ENCODE measurements at regions not wholly inside any gene's neighbourhood (a gene's known extent, or its start where the extent isn't known, plus 50 kb on each side); places are given as distances from the start of the nearest gene placed in this dataset.

- Mint-ChIP-seq H3K4me1 (ENCODE audit: low read depth) (no peaks in the 10 kb centered on the region), H3K9me3 (peaks cover 23% of the 10 kb centered on the region), H3K27me3 (ENCODE audit: insufficient read depth) (no peaks in the 10 kb centered on the region), H3K4me3 (no peak overlapping the region), H3K27ac (no peak overlapping the region), H3K36me3 (ENCODE audit: low read depth) (no peaks in the 10 kb centered on the region)
- no peak for DNase-seq (ENCODE audit: low spot score)
- intact Hi-C loops (cut with micrococcal nuclease) = no loop called here
These were observed 75.8 kb downstream of the CCDC34 start for GRCh38 chr11:27287205-27287604.

- Mint-ChIP-seq H3K27me3 (ENCODE audit: insufficient read depth) (no peaks in the 10 kb centered on the region), H3K9me3 (peaks cover 8% of the 10 kb centered on the region), H3K4me1 (ENCODE audit: low read depth) (no peaks in the 10 kb centered on the region), H3K4me3 (no peak overlapping the region), H3K36me3 (ENCODE audit: low read depth) (no peaks in the 10 kb centered on the region), H3K27ac (no peak overlapping the region)
- DNase-seq (ENCODE audit: low spot score) = no peak
- intact Hi-C loops (cut with micrococcal nuclease) = no loop called here
These were observed 77.3 kb downstream of the CCDC34 start for GRCh38 chr11:27285761-27286160.

DNA sequence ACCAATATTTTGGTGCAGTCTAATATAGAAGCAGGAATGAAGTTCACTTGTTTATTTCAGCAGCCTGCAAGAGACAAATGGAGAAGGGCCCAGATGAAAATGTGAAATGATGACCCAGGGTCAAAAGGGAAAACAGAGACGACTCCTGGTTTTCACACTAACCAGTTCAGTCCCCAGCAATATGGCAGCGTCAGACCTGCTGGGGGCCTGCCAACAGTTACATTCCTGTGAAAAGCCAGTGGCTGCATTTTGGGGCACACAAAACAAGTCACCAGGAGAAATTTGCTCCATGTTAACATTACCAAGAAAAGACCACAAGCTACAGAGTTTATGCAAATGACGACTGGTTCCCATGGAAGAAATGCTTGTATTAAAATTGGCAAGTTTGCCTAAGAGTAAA lies 80.2 kb downstream of the CCDC34 start:
- H3K27me3 Mint-ChIP-seq (ENCODE audit: insufficient read depth) = no peaks in the 10 kb centered on the region
- no peak overlapping the region for H3K27ac Mint-ChIP-seq
- no peaks in the 10 kb centered on the region for H3K36me3 Mint-ChIP-seq (ENCODE audit: low read depth)
- no peaks in the 10 kb centered on the region for H3K4me1 Mint-ChIP-seq (ENCODE audit: low read depth)
- H3K4me3 Mint-ChIP-seq = no peak overlapping the region
- H3K9me3 Mint-ChIP-seq = no peaks in the 10 kb centered on the region
- intact Hi-C loops (cut with micrococcal nuclease) = no loop called here
- no peak for DNase-seq (ENCODE audit: low spot score)

DNA sequence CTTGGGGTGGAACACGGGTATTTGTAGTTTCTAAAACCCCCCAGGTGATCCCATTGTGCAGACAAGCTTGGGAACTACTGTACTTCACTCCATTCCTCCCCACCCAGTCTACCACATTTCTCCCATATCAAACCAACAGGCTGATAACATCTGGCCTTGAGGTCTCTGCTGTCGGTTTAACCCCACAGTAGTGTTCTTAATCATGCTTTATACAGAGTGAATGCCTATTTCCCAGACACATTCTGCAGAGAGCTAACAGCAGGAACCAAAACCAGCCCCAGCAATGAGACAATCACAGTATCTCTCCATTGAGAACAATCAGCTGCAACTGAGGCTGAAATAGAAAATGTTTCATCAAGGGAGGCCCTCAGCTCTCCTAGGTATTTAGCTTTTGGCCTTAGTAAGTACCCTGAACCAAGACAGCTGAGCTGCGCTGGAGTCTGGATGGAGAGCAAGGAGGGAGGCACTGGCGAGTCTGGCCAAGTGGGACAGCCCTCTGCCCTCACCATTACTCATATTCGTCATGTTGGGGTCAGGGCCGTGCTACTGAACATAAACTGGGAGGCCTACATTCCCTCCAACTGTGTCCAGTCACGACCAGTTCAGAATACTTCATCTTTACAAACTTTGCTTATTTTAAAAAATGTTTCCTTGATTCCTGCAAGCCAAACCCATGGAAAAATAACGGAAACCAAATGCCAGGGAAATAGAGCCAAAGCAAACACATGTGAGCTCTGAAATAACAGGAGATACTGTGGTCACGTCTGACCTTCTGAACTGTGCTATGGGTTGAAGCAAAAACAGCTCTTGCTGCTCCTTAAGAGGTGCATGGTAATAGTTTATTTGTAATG lies 81.0 kb downstream of the CCDC34 start:
- no peaks in the 10 kb centered on the region for H3K36me3 Mint-ChIP-seq (ENCODE audit: low read depth)
- no peak overlapping the region for H3K27ac Mint-ChIP-seq
- no peaks in the 10 kb centered on the region for H3K4me1 Mint-ChIP-seq (ENCODE audit: low read depth)
- intact Hi-C loops (cut with micrococcal nuclease) = no loop called here
- no peaks in the 10 kb centered on the region for H3K9me3 Mint-ChIP-seq
- DNase-seq (ENCODE audit: low spot score) = no peak
- no peak overlapping the region for H3K4me3 Mint-ChIP-seq
- H3K27me3 Mint-ChIP-seq (ENCODE audit: insufficient read depth) = no peaks in the 10 kb centered on the region

DNA sequence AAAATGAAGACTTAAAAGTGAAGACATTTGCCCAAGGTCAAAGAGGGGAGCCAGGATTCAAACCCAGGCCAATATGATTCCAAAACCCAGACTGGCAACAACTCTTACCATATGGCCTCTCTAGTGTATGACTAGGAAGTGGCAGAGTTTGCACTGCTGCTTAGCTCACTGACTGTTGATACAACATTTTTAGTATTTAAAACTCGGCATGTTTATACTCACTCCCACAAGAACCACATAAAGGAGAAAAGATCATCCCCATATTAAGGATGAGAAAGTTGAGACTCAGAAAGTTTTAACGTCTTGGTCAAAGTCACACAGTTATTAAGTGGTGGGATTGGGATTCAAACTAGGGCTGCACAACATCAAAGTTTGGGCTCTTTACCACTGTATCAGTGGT lies 81.7 kb downstream of the CCDC34 start:
- DNase-seq (ENCODE audit: low spot score) = no peak

GRCh38 chr11:27280140-27280539 lies 82.9 kb downstream of the CCDC34 start:
- intact Hi-C loops (cut with micrococcal nuclease) = no loop called here
- no peak overlapping the region for H3K27ac Mint-ChIP-seq
- no peaks in the 10 kb centered on the region for H3K9me3 Mint-ChIP-seq
- no peak for DNase-seq (ENCODE audit: low spot score)
- no peaks in the 10 kb centered on the region for H3K36me3 Mint-ChIP-seq (ENCODE audit: low read depth)
- H3K4me3 Mint-ChIP-seq = no peak overlapping the region
- H3K4me1 Mint-ChIP-seq (ENCODE audit: low read depth) = no peaks in the 10 kb centered on the region
- H3K27me3 Mint-ChIP-seq (ENCODE audit: insufficient read depth) = no peaks in the 10 kb centered on the region

More for the DNA sequence above, 81.7 kb downstream of the CCDC34 start:
- Mint-ChIP-seq H3K4me1 (ENCODE audit: low read depth) (no peaks in the 10 kb centered on the region), H3K27ac (no peak overlapping the region), H3K27me3 (ENCODE audit: insufficient read depth) (no peaks in the 10 kb centered on the region), H3K36me3 (ENCODE audit: low read depth) (no peaks in the 10 kb centered on the region), H3K9me3 (no peaks in the 10 kb centered on the region), H3K4me3 (no peak overlapping the region)
- intact Hi-C loops (cut with micrococcal nuclease) = no loop called here

DNA sequence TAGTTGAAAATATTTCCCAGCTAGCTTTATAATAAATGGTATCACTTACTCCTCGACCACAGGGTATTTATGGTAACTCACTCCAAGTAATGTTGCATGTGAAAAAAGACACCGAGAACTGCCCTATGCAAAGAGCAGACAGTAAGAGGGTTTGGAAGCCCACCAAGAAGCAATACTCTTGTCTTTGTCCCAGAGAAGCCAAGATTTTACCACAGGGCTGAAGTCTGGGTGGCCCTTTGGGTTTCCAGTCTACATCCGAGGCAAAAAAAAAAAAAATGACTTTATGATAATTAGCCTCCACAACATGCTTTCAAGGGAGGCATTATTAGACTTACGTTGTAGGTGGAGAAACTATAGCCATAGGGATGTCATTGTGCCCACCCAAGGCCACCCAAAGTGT lies 83.6 kb downstream of the CCDC34 start:
- intact Hi-C loops (cut with micrococcal nuclease) = no loop called here
- Mint-ChIP-seq H3K36me3 (ENCODE audit: low read depth) (no peaks in the 10 kb centered on the region), H3K4me3 (no peak overlapping the region), H3K27ac (no peak overlapping the region), H3K4me1 (ENCODE audit: low read depth) (no peaks in the 10 kb centered on the region), H3K27me3 (ENCODE audit: insufficient read depth) (no peaks in the 10 kb centered on the region), H3K9me3 (no peaks in the 10 kb centered on the region)
- no peak for DNase-seq (ENCODE audit: low spot score)

DNA sequence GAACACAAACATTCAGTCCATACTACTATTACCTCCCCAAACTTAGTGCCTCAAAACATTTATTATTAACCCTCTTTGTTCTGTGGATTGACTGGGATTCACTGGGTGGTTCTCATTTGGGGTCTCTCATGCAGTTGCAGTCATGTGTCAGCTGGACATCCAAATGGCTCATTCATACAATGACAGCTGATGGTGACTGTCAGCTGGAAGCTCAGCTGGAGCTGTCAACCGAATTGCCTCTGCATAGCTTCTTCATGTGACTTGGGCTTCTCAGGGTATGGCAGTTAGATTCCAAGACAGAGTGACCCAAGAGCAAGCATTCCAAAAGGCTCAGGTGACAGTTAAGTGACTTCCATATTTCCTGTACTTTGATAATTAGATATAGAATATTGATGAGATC lies 85.2 kb downstream of the CCDC34 start:
- H3K36me3 Mint-ChIP-seq (ENCODE audit: low read depth) = no peaks in the 10 kb centered on the region
- intact Hi-C loops (cut with micrococcal nuclease) = no loop called here
- H3K4me1 Mint-ChIP-seq (ENCODE audit: low read depth) = no peaks in the 10 kb centered on the region

GRCh38 chr11:27276141-27276540 lies 86.9 kb downstream of the CCDC34 start:
- no peak overlapping the region for H3K4me3 Mint-ChIP-seq
- H3K9me3 Mint-ChIP-seq = no peaks in the 10 kb centered on the region
- intact Hi-C loops (cut with micrococcal nuclease) = no loop called here
- H3K4me1 Mint-ChIP-seq (ENCODE audit: low read depth) = no peaks in the 10 kb centered on the region
- H3K27me3 Mint-ChIP-seq (ENCODE audit: insufficient read depth) = no peaks in the 10 kb centered on the region
- H3K27ac Mint-ChIP-seq = no peak overlapping the region
- no peak for DNase-seq (ENCODE audit: low spot score)
- no peaks in the 10 kb centered on the region for H3K36me3 Mint-ChIP-seq (ENCODE audit: low read depth)

More for the DNA sequence above, 85.2 kb downstream of the CCDC34 start:
- H3K27ac Mint-ChIP-seq = no peak overlapping the region
- H3K4me3 Mint-ChIP-seq = no peak overlapping the region
- H3K27me3 Mint-ChIP-seq (ENCODE audit: insufficient read depth) = no peaks in the 10 kb centered on the region
- no peaks in the 10 kb centered on the region for H3K9me3 Mint-ChIP-seq
- DNase-seq (ENCODE audit: low spot score) = no peak

DNA sequence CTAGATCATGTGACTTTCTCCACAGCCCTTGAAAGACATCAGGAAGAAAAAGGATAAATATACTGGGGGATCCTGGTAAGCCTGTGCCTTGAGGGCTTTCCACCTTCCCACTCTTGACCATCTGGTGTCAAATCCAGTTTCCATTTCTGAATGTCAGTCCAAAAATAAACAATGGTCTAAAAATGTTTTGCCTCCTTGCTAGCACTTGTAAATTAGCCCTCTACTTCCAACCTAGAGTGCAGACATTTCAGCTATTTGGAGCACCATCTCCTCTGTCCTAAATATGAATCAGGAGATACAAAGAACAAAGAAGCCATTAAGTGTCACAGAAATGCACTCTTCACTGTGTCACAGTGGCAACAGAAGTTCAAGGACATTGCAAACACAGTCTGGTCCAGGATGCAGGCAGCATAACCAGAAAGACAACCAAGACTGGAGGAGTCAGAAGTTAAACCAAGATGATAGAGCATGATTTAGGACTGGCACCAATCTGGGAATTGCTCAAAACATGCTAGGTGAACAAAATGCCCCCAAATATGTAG lies 88.1 kb downstream of the CCDC34 start:
- Mint-ChIP-seq H3K27ac (no peak overlapping the region), H3K27me3 (ENCODE audit: insufficient read depth) (peaks cover 3% of the 10 kb centered on the region), H3K36me3 (ENCODE audit: low read depth) (no peaks in the 10 kb centered on the region), H3K4me3 (no peak overlapping the region), H3K4me1 (ENCODE audit: low read depth) (no peaks in the 10 kb centered on the region), H3K9me3 (no peaks in the 10 kb centered on the region)
- intact Hi-C loops (cut with micrococcal nuclease) = no loop called here
- no peak for DNase-seq (ENCODE audit: low spot score)

DNA sequence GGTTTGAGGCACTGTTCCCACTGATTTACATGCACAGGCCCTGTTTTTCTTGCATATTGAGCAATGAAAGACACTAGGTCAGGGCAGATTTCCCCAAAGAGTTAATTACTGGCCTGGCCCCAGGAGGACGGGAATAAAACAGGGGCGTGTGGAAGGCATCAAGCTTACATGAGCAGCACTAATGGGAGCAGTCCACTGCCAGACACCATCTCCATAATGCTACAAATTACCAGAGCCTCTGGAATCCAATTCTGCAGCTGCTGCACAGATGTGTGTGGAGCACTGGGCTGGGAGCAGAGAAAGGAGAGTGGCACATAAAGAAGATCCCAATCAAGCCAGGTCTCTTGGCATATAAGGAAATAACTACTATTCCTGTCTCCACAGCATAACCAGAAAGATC lies 96.9 kb downstream of the CCDC34 start:
- Mint-ChIP-seq H3K27me3 (ENCODE audit: insufficient read depth) (peaks cover 3% of the 10 kb centered on the region), H3K9me3 (no peaks in the 10 kb centered on the region), H3K36me3 (ENCODE audit: low read depth) (no peaks in the 10 kb centered on the region), H3K27ac (no peak overlapping the region), H3K4me3 (no peak overlapping the region), H3K4me1 (ENCODE audit: low read depth) (no peaks in the 10 kb centered on the region)
- intact Hi-C loops (cut with micrococcal nuclease) = no loop called here
- DNase-seq (ENCODE audit: low spot score) = no peak

DNA sequence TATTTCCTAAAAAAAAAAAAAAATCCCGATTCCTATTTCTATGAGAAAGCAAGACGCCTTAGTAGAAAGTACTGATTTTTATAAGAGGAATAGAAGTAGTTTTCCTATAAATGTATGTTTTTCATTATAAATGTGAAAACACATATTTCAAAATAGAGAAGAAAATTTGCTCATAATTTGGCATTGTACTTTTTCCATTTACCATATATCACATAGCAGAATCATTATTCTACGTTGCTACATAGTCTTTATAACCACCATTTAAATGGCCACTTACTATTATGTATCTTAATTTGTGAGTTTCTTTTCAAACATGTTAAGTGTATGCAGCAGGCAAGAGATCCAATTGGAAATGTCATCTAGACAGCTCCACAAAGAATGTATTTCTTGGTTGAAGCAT lies 99.0 kb downstream of the CCDC34 start:
- no peak for DNase-seq (ENCODE audit: low spot score)
- H3K4me3 Mint-ChIP-seq = no peak overlapping the region
- no peaks in the 10 kb centered on the region for H3K27me3 Mint-ChIP-seq (ENCODE audit: insufficient read depth)
- H3K36me3 Mint-ChIP-seq (ENCODE audit: low read depth) = no peaks in the 10 kb centered on the region
- H3K27ac Mint-ChIP-seq = no peak overlapping the region
- intact Hi-C loops (cut with micrococcal nuclease) = no loop called here
- H3K4me1 Mint-ChIP-seq (ENCODE audit: low read depth) = no peaks in the 10 kb centered on the region
- no peaks in the 10 kb centered on the region for H3K9me3 Mint-ChIP-seq

GRCh38 chr11:27263046-27263445 lies 100.0 kb downstream of the CCDC34 start:
- H3K36me3 Mint-ChIP-seq (ENCODE audit: low read depth) = no peaks in the 10 kb centered on the region
- no peak for DNase-seq (ENCODE audit: low spot score)
- H3K9me3 Mint-ChIP-seq = no peaks in the 10 kb centered on the region
- no peak overlapping the region for H3K27ac Mint-ChIP-seq
- H3K27me3 Mint-ChIP-seq (ENCODE audit: insufficient read depth) = no peaks in the 10 kb centered on the region
- no peak overlapping the region for H3K4me3 Mint-ChIP-seq
- intact Hi-C loops (cut with micrococcal nuclease) = no loop called here
- H3K4me1 Mint-ChIP-seq (ENCODE audit: low read depth) = no peaks in the 10 kb centered on the region

- Mint-ChIP-seq H3K4me1 (ENCODE audit: low read depth) (no peaks in the 10 kb centered on the region), H3K27me3 (ENCODE audit: insufficient read depth) (no peaks in the 10 kb centered on the region), H3K27ac (no peak overlapping the region), H3K4me3 (no peak overlapping the region), H3K36me3 (ENCODE audit: low read depth) (no peaks in the 10 kb centered on the region), H3K9me3 (no peaks in the 10 kb centered on the region)
- DNase-seq (ENCODE audit: low spot score) = no peak
- intact Hi-C loops (cut with micrococcal nuclease) = no loop called here
These were observed 107.6 kb downstream of the CCDC34 start for GRCh38 chr11:27255447-27255828.
